HG03097 (cell line): ENCODE measurements at regions not wholly inside any gene's neighbourhood (a gene's known extent, or its start where the extent isn't known, plus 50 kb on each side); places are given as distances from the start of the nearest gene placed in this dataset.

Experiments used
- ATAC-seq: cut with Tn5 transposase; IDR thresholded peaks from one replicate; pipeline ENCODE4 v1.9.1; 2021; ENCODE audit not compliant: unreplicated experiment, low FRiP score

DNA sequence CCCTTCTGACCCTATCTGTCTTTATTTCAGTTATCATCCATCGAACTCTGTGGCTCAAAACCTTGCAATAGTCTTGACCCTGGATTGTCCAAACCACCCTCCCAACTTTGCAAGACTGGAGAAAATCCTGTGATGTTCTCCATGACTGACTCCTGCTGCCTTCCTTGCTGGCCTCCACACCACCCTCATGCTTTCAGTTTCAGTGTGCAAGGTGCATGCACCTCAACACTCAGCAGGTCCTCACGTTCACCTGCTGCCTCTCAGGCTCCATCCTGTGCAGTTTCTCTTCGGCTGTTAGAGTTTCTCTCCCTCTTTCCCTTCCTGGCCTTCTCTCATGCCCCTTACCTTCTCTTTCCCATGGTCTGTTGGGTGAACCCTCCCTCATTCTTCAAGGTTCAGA lies 59.4 kb upstream of the ASIC2 start:
- ATAC-seq = no peak

DNA sequence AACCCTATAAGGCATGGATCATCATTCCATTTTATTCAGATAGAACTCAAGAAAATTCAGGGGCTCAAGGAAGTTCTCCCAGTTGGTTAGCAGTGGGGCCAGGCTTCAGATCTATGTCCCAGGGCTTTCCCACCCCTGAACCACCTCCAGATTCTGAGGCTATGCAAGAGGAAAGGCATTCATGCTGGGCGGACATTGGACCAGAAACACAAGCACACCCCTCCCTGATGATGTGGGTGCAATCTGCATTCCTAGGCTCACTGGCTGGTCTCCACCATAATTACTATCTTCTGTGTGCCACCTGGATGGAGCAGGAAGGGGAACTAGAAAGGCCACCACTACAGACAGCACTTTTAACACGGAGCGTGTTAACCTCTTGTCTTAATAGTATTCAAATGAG lies 63.2 kb upstream of the ASIC2 start:
- no peak for ATAC-seq

DNA sequence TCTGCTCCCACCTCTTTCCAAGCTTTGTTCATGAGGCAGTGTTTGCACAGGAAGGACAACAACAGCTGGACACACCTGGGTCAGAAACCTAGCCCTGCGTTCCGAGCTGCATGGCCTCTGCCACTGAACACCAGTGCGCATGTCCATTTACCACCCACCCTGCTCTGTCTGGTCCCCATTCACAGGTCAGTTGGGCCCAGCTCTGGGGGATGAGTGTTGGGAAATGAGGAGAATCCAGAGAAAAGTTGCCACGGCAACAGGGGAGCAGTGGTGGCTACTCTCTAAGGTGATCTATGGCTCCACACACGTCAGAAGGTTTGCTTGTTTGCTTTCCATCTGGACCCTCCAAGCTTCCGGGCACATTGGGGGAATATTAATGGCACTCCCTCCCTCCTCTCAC lies 70.4 kb upstream of the ASIC2 start:
- ATAC-seq = no peak

DNA sequence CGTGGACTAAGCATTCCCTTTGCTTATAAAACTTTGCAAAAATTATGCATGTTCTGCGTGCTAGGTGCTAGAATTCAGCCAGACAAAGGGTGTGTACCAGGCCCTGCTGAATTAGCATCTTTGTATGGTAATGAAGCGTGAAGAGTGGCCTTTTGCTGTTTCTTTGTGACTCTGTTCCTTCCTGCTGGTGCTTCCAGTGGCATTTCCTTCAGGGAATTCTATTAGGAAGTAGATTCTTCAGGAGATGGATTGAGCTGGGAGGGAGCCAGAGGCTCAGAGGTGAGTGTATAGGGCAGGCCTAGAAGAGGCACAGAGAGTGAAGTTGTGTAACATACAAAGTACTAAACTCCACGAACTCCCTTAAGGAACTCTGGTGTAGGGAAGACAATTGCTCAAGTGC lies 73.9 kb upstream of the ASIC2 start:
- ATAC-seq = no peak

DNA sequence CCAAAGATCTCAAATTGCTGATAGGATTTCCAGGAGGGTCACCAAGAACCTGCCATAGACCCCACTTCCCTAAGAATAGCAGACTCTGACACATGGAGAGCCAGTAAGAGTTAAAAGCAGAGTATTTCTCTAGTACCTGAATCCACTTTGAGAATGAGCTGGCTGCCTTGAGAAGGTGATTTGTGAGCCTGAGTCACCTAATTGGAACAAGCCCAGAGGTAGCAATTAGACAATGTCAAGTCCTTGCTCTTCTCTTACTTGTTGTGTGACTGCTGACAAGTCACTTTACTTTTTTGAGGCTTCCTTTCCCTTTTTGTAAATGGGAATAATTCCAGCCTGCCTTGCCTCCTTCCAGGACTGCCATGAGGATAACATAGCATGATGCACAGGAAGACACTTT lies 76.1 kb upstream of the ASIC2 start:
- ATAC-seq = no peak

DNA sequence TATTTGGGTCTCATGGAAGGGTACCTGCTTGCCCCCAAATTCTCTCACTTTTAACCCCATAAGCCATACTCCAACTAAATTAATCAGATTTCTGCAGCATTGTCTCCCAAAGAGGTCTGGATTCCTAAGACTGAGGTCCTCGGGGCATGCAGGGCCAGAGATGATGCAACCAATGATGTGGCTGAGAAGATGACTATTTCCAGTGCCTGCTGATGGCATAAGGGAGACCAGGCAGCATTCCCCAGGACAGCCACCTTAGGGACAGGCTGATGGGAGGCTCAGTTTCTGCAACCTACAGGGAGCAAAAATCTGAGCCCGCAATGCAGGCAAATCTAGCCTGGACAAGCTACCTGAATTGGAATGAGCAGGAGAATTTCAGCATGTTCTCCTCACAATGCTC lies 76.8 kb upstream of the ASIC2 start:
- no peak for ATAC-seq

DNA sequence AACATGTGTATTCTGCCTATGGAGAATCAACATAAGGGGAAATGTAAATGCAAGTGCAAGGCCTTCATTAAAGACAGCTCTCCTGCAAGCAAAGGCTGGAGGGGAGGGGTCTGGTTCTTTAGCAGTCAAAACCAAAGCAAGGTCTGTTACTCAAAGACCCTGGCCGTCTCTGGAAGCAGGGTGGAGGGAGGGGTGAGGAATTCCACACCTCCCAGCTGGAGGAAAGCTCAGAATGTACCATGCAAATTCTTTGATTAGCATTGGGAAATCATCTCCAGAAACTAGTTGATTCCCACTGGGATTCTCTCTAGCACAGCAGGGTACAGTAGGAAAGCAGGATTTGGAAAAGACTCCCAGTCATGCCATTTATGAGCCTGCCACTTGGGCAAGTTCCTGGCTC lies 77.3 kb upstream of the ASIC2 start:
- ATAC-seq = no peak

DNA sequence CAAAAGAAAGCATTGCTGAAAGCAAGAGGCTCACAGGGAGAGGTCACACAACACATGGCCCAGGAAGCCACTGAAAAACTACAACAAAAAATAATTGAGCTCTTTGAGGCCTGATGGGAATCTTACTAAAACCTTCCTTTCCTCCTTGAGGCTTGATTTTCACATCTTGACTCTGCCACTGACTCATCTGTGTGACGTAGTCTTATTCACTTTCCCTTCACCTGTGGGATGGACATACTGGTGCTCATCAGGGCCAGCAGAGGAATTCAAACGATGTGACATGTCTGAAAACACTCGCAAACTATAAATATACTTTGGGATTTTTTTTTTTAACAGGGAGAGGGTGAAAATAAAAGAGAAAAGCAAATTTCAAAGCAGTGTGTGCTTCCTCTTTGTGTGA lies 78.3 kb upstream of the ASIC2 start:
- ATAC-seq = no peak

DNA sequence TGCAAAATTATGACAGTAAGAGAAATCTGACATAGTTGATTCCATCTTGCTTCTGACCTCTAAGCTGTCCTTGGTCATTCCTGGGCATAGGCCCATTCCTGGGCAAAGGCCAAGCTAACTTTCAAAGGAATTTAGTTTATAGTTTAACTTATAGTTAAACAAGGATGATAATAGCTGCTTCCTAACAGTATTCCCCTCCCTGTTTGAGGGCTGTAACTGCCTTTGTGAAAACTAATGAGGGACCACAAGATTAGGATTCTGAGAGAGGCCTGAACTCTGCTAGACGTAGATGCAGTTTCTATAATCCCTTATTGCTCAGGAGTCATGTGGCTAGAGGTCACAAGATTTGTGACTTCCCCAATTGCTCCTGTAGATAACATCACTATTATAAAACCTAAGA lies 80.2 kb upstream of the ASIC2 start:
- no peak for ATAC-seq

DNA sequence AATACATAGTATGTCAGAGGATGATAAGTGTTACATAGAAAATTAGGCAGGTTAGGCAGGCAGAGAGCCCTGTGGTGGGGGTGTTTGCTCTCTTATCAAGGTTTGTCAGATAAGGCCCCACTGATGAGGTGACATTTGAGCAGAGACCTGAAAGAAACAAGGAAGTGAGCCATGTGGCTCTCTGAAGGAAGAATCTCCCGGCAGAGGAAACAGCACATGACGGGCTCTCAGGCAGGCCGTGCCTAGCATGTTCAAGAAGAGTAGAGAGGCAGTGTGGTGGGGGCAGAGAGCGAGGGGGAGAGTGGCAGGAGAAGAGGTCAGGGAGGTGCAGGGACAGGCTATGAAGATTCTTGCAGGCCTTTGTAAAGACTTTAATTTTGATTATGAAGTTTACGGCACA lies 82.0 kb upstream of the ASIC2 start:
- no peak for ATAC-seq

DNA sequence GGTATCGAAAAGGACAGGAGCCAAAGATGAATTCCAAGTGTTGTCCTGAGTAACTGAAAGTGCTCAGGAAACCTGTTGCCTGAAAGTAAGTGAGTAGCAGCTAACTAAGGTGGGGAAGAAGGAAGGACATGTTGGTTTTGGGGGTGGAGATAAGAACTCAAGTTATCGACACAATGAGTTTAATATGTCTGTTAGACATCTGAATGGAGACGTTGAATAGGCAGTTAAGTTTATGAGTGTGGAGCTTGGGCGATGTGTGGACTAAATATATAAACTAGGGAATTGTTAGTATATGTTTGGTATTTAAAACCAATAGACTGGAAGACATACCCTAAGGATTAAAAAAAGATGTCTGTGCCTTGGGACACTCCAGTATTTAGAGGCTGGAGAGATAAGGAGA lies 82.7 kb upstream of the ASIC2 start:
- ATAC-seq = no peak

DNA sequence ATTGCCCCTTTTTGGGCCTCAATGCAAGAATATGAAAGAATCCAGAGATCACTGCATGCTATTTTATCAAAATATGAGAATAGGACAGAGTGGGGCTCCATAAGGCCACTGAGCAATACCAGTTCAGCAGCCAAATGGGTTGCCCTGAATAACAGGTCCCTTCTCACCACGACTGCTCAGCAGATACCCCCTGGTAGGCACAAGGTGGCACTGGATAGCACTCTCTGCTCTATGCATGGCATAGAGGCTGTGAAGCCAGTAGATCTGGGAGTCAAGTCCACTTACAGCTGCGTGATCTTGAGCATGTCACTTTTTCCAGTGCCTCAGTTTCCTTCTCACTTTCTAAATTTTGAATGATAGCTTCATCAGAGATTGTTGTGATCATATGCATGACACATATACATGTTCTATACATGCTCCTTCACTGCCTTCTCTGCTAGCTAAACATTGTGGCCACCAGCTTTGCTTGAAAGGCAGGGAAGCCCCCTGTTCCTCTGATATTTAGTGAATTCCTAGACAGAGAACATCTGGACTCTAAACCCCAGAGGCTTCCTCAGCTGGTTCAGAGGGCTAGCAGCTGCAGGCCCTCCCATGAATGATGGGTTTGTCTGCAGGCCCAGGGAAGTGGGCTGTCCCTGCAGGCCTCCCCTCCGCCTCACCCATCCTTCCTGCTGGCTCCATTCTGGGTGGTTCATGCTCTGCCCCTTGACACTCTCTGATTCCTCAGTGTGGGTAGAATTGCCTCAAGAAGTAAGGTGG lies 84.9 kb upstream of the ASIC2 start:
- ATAC-seq = no peak

DNA sequence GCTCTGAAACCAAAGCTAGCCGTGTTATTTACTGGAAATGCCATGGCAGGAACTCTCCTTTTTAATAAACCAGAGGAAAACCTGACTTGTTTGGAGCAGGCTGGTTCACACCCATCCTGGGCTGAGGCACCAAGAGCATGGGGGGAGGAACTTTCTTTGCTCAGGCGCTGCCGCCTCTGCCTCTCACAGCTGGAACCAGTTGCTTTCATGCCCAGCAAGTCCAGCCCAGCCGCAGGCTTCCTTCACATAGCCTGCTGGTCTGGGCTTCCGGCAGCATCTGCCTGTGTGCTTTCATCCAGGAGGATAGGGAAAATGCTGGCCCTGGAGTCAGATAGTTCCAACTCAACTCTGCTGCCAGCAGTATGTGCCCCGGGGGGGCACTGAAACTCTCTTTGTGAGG lies 88.1 kb upstream of the ASIC2 start:
- no peak for ATAC-seq

DNA sequence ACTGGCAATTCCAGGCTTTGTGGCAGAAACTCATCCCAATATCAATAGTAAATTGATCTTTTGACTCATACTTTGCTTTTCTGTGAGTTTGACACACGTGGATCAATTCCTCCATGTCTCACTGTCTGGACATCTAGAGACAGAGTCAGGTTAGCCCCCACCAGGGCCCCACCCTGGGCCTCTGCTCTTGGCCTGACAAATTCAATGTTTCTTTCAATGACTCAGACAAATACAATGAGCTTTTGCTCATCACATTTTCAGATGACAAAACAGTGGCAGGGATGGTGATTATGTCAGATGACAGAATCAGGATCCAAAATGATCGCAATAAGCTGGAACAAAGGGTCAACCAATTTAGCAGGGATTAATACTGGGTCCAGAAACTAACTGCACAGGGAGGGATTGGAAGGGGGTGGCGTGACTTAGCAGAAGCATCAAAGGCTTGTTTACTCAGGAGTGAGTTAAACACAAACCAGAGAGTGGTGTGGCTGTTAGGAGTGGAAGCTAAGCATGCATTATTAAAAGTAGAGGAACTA lies 90.5 kb upstream of the ASIC2 start:
- no peak for ATAC-seq

DNA sequence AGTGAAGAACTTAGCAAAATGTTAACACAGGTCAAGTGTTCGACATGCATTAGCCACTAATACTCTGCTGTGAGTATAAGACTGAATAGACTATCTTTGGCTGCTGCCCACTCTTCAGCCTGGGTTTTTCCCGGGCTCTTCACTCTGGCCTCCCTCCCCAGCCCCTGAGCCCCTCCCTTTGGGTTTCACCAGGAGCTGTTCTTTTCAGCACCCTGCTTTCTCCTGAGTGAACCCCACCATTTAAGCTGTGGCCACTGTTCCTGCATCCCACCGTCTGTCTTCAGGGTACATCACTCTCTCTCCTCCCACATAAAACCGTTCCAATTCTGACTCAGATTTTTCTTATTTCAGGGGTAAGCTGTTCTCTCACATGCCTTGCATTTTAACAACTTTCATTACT lies 92.0 kb upstream of the ASIC2 start:
- no peak for ATAC-seq

DNA sequence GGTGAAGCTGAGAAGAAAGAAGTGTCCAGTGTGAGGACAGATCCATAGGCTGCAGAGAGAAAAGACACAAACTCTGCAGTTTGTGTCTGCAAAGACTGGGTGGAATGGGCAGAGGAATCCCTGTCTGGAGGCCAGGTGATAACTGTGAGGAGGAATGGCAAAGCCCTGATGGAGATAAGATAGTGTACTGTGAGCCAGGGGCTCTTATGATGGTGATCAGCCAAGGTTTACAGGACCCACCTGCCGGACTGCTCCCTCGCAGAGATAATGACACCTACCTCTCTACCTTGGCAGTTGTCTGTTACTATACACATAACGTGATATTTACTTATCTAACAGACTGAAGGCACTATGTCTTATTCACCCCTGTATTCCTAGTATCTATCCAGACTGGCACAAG lies 92.6 kb upstream of the ASIC2 start:
- ATAC-seq = no peak

DNA sequence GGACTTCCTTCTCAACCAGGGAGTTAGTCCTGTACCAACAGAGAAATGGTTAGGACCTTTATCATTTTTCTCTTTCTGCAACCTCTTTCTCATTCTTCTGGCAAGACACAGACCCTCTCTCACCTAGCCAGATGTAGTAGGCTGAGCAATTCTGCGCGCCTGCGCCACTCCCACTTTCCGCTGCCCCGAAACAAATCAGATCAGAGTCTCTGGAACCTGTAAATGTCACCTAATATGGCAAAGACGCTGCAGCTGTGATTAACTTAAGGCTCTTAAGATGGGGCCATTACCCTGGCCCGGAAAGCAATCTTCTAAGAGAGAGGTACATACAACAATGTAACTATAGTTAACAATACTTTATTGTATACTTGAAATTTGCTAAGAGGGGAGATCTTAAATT lies 94.3 kb upstream of the ASIC2 start:
- ATAC-seq = no peak

DNA sequence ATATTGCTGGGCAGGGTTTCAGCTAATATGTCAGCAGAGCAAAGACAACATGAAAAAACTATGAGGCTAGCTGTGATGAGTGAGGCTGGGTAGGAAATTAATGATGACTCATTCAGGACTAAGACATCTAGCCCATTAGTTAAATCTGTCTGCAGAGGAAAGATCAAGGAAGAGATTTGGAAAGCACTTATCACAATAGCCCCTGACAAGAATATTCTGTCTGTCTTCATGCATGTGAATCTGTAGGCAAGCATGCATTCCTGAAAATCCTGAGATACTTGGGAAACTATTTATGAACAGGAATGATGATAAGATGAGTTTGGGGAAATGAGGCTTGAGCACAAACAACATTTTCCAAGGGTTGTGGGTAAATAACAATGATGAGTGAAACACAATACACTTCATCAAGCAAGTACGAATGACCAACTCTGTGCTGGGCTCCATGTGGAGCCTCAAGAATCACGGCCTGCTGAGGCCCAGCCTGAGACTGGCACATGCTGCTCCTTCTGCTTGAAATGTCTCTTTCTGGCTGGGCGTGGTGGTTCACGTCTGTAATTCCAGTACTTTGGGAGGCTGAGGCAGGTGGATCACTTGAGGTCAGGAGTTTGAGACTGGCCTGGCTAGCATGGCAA lies 96.5 kb upstream of the ASIC2 start:
- ATAC-seq = no peak

DNA sequence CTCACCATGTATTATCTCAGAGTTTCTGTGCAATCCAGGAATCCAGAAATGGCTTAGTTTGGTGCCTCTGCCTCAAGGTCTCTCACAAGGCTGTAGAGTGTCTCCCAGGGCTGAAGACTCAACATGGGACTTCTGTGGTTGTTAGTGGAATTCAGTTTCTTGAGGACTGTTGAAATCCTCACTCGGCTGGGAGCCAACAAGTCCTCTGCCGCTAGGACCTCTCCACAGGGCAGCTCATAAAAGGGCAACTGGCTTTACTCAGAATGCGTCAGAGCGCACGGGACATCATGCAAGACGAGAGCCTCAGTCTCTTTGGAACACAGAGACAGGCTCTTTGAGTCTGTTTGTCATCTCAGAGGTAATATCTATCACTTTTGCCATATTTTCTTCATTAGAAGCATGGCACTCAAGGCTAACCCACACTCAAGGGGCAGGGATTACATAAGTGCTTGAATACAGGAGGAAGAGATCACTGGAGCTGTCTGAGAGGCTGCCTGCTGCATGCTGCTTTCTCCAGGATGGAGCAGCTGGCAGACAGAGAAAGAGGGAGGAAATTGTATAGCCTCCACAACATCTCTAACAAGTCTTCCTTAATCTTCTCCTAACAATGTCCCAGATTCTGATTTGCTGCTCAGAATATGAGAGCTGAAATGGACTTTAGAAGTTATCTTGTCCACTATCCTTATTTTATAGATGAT lies 97.5 kb upstream of the ASIC2 start:
- no peak for ATAC-seq

DNA sequence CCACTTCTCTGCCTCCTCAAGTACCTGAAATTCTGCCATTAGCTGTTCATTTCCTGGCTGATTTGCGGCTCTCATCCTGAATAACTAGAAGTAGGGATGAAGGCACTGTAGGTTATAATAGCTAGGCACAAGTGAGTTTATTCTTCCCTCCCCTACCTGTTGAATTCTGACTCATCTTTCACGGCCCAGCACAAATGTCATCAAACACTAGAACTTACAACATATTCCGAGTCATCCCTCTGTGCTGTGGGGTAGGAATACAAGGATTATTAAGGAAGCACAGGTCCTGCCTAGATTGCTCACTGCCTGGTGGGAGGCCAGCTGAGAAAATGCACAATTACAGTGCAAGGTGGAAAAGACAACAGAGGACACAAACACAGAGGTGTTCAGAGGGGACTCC lies 103.7 kb upstream of the ASIC2 start:
- no peak for ATAC-seq

DNA sequence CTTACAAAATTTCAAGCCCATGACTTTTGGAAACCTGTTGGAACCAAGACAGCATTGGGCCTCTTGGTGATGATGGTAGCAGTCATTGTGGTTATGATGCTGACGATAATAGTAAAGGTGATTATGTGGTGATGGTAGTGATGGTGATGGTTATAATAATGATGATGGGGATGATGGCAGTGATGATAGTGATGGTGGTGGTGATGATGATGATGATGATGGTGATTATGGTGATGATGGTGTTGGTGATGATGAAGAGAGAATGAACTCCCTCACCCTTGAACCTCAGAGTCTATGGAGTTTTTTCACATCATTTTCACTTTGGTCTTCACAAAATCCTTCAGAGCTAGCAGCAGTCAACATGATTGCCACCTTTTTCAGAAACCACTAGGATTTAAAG lies 105.3 kb upstream of the ASIC2 start:
- no peak for ATAC-seq

DNA sequence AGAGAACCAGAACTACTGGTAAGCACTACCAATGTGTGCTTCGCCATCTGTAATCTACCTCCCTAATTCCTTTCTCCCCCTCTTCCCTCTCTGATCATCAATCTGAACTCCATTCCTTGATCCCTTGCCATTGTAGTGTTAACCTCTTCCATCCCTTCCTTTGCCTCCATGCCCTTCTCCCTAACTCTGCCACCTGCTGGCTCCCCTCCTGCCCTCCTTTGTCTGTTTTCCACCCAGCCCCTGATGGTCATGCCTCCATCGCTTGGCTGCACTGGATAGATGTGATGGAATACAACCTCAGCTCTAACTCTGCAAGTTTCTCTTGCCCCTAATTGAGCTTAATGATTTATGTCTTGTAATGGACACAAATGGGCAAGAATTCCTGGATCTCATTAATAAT lies 108.2 kb upstream of the ASIC2 start:
- ATAC-seq = no peak
